ENCODE measurements at regions not wholly inside any gene's neighbourhood (a gene's known extent, or its start where the extent isn't known, plus 50 kb on each side); places are given as distances from the start of the nearest gene placed in this dataset.

GRCh38 chr2:216320852-216321251, 51.4 kb downstream of the MARCHF4 start:
- Mint-ChIP-seq H3K9me3 (ENCODE audit: low read depth) (no peaks in the 10 kb centered on the region), H3K27ac (no peak overlapping the region), H3K4me3 (no peak overlapping the region), H3K27me3 (peaks cover 8% of the 10 kb centered on the region), H3K36me3 (no peaks in the 10 kb centered on the region), H3K4me1 (no peaks in the 10 kb centered on the region)
- CTCF ChIA-PET = interaction anchor here (1.2 kb wide), 1 partner anchor 83 kb away, joined by 3 read pairs; no protein-coding TSS in a partner anchor
- DNase-seq = no peak
- ATAC-seq = no peak

- Mint-ChIP-seq H3K4me1 (no peaks in the 10 kb centered on the region), H3K36me3 (no peaks in the 10 kb centered on the region), H3K4me3 (no peak overlapping the region), H3K27me3 (peaks cover 8% of the 10 kb centered on the region), H3K9me3 (ENCODE audit: low read depth) (no peaks in the 10 kb centered on the region), H3K27ac (no peak overlapping the region)
- no peak for DNase-seq
- ATAC-seq = no peak
- CTCF ChIA-PET = no interaction called here
Measured at GRCh38 chr2:216319771-216320170, 52.5 kb downstream of the MARCHF4 start.

- CTCF ChIA-PET = no interaction called here
- peaks cover 8% of the 10 kb centered on the region for H3K27me3 Mint-ChIP-seq
- no peak for ATAC-seq
Measured at GRCh38 chr2:216318521-216318874, 53.8 kb downstream of the MARCHF4 start.

GRCh38 chr2:216317831-216318520, 54.3 kb downstream of the MARCHF4 start:
- Mint-ChIP-seq H3K36me3 (no peaks in the 10 kb centered on the region), H3K4me1 (no peaks in the 10 kb centered on the region), H3K27ac (no peak overlapping the region), H3K4me3 (no peak overlapping the region), H3K27me3 (peaks cover 7% of the 10 kb centered on the region), H3K9me3 (ENCODE audit: low read depth) (no peaks in the 10 kb centered on the region)
- ATAC-seq = no peak
- DNase-seq = no peak
- CTCF ChIA-PET = no interaction called here

More at GRCh38 chr2:216318521-216318874, 53.8 kb downstream of the MARCHF4 start:
- no peak overlapping the region for H3K27ac Mint-ChIP-seq
- H3K9me3 Mint-ChIP-seq (ENCODE audit: low read depth) = no peaks in the 10 kb centered on the region
- DNase-seq = no peak
- H3K4me3 Mint-ChIP-seq = no peak overlapping the region
- no peaks in the 10 kb centered on the region for H3K4me1 Mint-ChIP-seq
- H3K36me3 Mint-ChIP-seq = no peaks in the 10 kb centered on the region

- CTCF ChIA-PET = no interaction called here
- Mint-ChIP-seq H3K9me3 (ENCODE audit: low read depth) (no peaks in the 10 kb centered on the region), H3K27ac (no peak overlapping the region), H3K27me3 (peaks cover 14% of the 10 kb centered on the region), H3K4me3 (no peak overlapping the region), H3K4me1 (no peaks in the 10 kb centered on the region), H3K36me3 (no peaks in the 10 kb centered on the region)
- ATAC-seq (no peak), DNase-seq (no peak)
Measured at GRCh38 chr2:216316743-216317142, 55.5 kb downstream of the MARCHF4 start.

GRCh38 chr2:216315802-216316603, 56.3 kb downstream of the MARCHF4 start:
- ATAC-seq = no peak
- Mint-ChIP-seq H3K4me3 (no peak overlapping the region), H3K27ac (no peak overlapping the region)

GRCh38 chr2:216312441-216312840, 59.8 kb downstream of the MARCHF4 start:
- DNase-seq = no peak
- no peak for ATAC-seq
- H3K27ac Mint-ChIP-seq = no peak overlapping the region
- no peaks in the 10 kb centered on the region for H3K9me3 Mint-ChIP-seq (ENCODE audit: low read depth)
- H3K36me3 Mint-ChIP-seq = no peaks in the 10 kb centered on the region
- H3K27me3 Mint-ChIP-seq = peaks cover 11% of the 10 kb centered on the region
- H3K4me3 Mint-ChIP-seq = no peak overlapping the region
- CTCF ChIA-PET = no interaction called here
- no peaks in the 10 kb centered on the region for H3K4me1 Mint-ChIP-seq

More at GRCh38 chr2:216315802-216316603, 56.3 kb downstream of the MARCHF4 start:
- Mint-ChIP-seq H3K4me1 (no peaks in the 10 kb centered on the region), H3K27me3 (peaks cover 14% of the 10 kb centered on the region), H3K9me3 (ENCODE audit: low read depth) (no peaks in the 10 kb centered on the region), H3K36me3 (no peaks in the 10 kb centered on the region)
- CTCF ChIA-PET = no interaction called here
- DNase-seq = no peak

GRCh38 chr2:216308576-216308975, 63.7 kb downstream of the MARCHF4 start:
- Mint-ChIP-seq H3K36me3 (no peaks in the 10 kb centered on the region), H3K27me3 (peaks cover 9% of the 10 kb centered on the region), H3K9me3 (ENCODE audit: low read depth) (no peaks in the 10 kb centered on the region), H3K27ac (no peak overlapping the region), H3K4me3 (no peak overlapping the region), H3K4me1 (no peaks in the 10 kb centered on the region)
- ATAC-seq = no peak
- CTCF ChIA-PET = no interaction called here
- DNase-seq = no peak

- DNase-seq (no peak), ATAC-seq (no peak)
- H3K36me3 Mint-ChIP-seq = no peaks in the 10 kb centered on the region
- no peak overlapping the region for H3K27ac Mint-ChIP-seq
- H3K4me3 Mint-ChIP-seq = no peak overlapping the region
- no peaks in the 10 kb centered on the region for H3K4me1 Mint-ChIP-seq
- CTCF ChIA-PET = no interaction called here
- peaks cover 2% of the 10 kb centered on the region for H3K27me3 Mint-ChIP-seq
- no peaks in the 10 kb centered on the region for H3K9me3 Mint-ChIP-seq (ENCODE audit: low read depth)
Measured at GRCh38 chr2:216307496-216307895, 64.8 kb downstream of the MARCHF4 start.

GRCh38 chr2:216306868-216307267, 65.4 kb downstream of the MARCHF4 start:
- no peak for ATAC-seq
- no peaks in the 10 kb centered on the region for H3K36me3 Mint-ChIP-seq
- H3K27ac Mint-ChIP-seq = no peak overlapping the region
- no peaks in the 10 kb centered on the region for H3K4me1 Mint-ChIP-seq
- no peaks in the 10 kb centered on the region for H3K27me3 Mint-ChIP-seq
- no peak for DNase-seq
- no peak overlapping the region for H3K4me3 Mint-ChIP-seq
- H3K9me3 Mint-ChIP-seq (ENCODE audit: low read depth) = no peaks in the 10 kb centered on the region
- CTCF ChIA-PET = no interaction called here

GRCh38 chr2:216305574-216305973, 66.7 kb downstream of the MARCHF4 start:
- H3K4me1 Mint-ChIP-seq = no peaks in the 10 kb centered on the region

GRCh38 chr2:216302981-216303676, 69.2 kb downstream of the MARCHF4 start:
- Mint-ChIP-seq H3K4me3 (no peak overlapping the region), H3K36me3 (no peaks in the 10 kb centered on the region), H3K27me3 (no peaks in the 10 kb centered on the region), H3K9me3 (ENCODE audit: low read depth) (no peaks in the 10 kb centered on the region), H3K4me1 (no peaks in the 10 kb centered on the region), H3K27ac (no peak overlapping the region)
- no peak for ATAC-seq
- CTCF ChIA-PET = no interaction called here
- no peak for DNase-seq

More at GRCh38 chr2:216305574-216305973, 66.7 kb downstream of the MARCHF4 start:
- ATAC-seq (no peak), DNase-seq (no peak)
- Mint-ChIP-seq H3K27me3 (no peaks in the 10 kb centered on the region), H3K27ac (no peak overlapping the region), H3K9me3 (ENCODE audit: low read depth) (no peaks in the 10 kb centered on the region), H3K4me3 (no peak overlapping the region), H3K36me3 (no peaks in the 10 kb centered on the region)
- CTCF ChIA-PET = no interaction called here

- Mint-ChIP-seq H3K27ac (no peak overlapping the region), H3K9me3 (ENCODE audit: low read depth) (no peaks in the 10 kb centered on the region), H3K4me1 (no peaks in the 10 kb centered on the region), H3K36me3 (no peaks in the 10 kb centered on the region), H3K27me3 (no peaks in the 10 kb centered on the region), H3K4me3 (no peak overlapping the region)
- no peak for ATAC-seq
- no peak for DNase-seq
- CTCF ChIA-PET = no interaction called here
Measured at GRCh38 chr2:216300906-216301305, 71.4 kb downstream of the MARCHF4 start.

- Mint-ChIP-seq H3K4me3 (no peak overlapping the region), H3K9me3 (ENCODE audit: low read depth) (no peaks in the 10 kb centered on the region), H3K27ac (no peak overlapping the region), H3K27me3 (no peaks in the 10 kb centered on the region), H3K36me3 (no peaks in the 10 kb centered on the region), H3K4me1 (no peaks in the 10 kb centered on the region)
- DNase-seq (no peak), ATAC-seq (no peak)
- CTCF ChIA-PET = no interaction called here
Measured at GRCh38 chr2:216299588-216299987, 72.7 kb downstream of the MARCHF4 start.

All from activated CD8-positive, alpha-beta memory T cell treated with anti-CD3 and anti-CD28 coated beads, Interleukin-2, amount 10 ng/mL, durations not matched to agents 7 days and 5 days (primary cell).